WTC11 (cell line): ENCODE measurements at regions not wholly inside any gene's neighbourhood (a gene's known extent, or its start where the extent isn't known, plus 50 kb on each side); places are given as distances from the start of the nearest gene placed in this dataset.

Experiments
- TEAD4 ChIP-seq: sonication (generic); formaldehyde crosslinking; IDR thresholded peaks from 2 replicates; pipeline ENCODE4 v1.8.0; 2022; ENCODE audit warnings: mild to moderate bottlenecking, missing genetic modification reagents
- TF ChIP-seq, protein P1 (sequence below): sonication (generic); formaldehyde crosslinking; IDR thresholded peaks from 2 replicates; pipeline ENCODE4 v1.8.1; 2023; ENCODE audit warnings: mild to moderate bottlenecking, missing genetic modification reagents, moderate library complexity
- TF ChIP-seq, protein P2 (sequence below): fragments of 200-600 bp; IDR thresholded peaks from 2 replicates; pipeline ENCODE4 v1.8.0; 2022; ENCODE audit warnings: antibody characterized with exemption

DNA sequence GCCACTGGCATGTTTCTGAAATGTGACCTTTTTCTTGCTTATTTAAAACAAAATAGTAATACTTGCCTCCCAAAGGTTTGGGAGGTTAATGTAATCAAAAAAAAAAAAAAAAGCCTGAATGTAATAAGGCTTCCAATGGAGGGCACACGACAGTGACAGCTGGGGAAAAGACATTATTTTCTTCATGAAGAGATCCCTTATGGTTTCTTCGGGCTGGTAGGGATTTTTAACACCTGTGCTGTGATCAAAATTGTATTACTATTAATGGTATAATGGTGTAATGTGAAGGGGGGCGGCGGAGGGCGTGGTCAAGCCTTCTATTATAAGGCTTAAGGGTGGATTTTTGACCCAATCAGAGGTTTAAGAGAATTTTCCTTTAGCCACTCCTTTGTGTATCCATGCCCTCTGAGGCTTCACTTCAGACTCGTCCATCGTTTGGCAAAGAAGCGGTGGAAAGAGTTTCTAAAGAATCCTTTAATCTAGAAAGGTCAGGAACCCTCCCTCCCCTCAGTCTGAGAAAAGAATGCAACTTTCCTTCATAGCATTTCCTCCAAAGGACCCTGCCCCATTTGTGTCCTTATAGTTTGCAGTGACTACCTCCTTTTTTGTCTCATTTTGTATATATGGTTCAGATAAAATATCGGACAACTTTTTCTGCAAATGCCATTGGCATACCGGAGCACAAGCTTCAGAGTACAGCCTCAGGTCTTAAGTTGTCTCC is 89.5 kb upstream of the CHD2 start:
- TF ChIP-seq, protein P1, sequence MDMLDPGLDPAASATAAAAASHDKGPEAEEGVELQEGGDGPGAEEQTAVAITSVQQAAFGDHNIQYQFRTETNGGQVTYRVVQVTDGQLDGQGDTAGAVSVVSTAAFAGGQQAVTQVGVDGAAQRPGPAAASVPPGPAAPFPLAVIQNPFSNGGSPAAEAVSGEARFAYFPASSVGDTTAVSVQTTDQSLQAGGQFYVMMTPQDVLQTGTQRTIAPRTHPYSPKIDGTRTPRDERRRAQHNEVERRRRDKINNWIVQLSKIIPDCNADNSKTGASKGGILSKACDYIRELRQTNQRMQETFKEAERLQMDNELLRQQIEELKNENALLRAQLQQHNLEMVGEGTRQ (CRISPR knock-in tag), result no peak
- TF ChIP-seq, protein P2, sequence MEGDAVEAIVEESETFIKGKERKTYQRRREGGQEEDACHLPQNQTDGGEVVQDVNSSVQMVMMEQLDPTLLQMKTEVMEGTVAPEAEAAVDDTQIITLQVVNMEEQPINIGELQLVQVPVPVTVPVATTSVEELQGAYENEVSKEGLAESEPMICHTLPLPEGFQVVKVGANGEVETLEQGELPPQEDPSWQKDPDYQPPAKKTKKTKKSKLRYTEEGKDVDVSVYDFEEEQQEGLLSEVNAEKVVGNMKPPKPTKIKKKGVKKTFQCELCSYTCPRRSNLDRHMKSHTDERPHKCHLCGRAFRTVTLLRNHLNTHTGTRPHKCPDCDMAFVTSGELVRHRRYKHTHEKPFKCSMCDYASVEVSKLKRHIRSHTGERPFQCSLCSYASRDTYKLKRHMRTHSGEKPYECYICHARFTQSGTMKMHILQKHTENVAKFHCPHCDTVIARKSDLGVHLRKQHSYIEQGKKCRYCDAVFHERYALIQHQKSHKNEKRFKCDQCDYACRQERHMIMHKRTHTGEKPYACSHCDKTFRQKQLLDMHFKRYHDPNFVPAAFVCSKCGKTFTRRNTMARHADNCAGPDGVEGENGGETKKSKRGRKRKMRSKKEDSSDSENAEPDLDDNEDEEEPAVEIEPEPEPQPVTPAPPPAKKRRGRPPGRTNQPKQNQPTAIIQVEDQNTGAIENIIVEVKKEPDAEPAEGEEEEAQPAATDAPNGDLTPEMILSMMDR, result no peak
- TF ChIP-seq TEAD4 (CRISPR knock-in tag), result no peak
